ENCODE measurements at regions not wholly inside any gene's neighbourhood (a gene's known extent, or its start where the extent isn't known, plus 50 kb on each side); places are given as distances from the start of the nearest gene placed in this dataset.
"Not testable (repeated sequence)": the region's sequence is repeated elsewhere in the genome, so short reads cannot be mapped to it uniquely, and the experiment has no call there.

DNA sequence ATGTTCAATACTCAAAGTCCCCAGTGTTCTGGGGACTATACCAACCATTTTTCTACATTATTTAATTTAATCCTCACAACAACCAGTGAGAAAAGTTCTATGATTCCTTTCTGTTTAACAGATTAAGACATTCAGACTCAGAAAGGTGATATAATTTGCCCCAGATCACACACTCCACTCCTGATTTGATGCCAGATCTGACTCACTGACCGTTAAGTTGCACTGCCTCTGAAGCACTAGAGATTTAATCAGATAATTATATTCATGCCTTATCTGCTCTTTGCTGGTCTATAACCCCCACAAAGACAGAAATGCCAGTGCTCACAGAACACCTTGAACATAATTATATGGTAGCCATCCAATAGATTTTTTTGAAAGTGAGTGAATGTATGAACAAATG, 501.0 kb downstream of the IGSF11 start:
- TF ChIP-seq, protein P1, sequence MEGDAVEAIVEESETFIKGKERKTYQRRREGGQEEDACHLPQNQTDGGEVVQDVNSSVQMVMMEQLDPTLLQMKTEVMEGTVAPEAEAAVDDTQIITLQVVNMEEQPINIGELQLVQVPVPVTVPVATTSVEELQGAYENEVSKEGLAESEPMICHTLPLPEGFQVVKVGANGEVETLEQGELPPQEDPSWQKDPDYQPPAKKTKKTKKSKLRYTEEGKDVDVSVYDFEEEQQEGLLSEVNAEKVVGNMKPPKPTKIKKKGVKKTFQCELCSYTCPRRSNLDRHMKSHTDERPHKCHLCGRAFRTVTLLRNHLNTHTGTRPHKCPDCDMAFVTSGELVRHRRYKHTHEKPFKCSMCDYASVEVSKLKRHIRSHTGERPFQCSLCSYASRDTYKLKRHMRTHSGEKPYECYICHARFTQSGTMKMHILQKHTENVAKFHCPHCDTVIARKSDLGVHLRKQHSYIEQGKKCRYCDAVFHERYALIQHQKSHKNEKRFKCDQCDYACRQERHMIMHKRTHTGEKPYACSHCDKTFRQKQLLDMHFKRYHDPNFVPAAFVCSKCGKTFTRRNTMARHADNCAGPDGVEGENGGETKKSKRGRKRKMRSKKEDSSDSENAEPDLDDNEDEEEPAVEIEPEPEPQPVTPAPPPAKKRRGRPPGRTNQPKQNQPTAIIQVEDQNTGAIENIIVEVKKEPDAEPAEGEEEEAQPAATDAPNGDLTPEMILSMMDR (IDR thresholded peaks at IDR 0.05) = no peak
- ATAC-seq = no peak
- intact Hi-C loops (cut with DNase I, micrococcal nuclease) = no loop called here

DNA sequence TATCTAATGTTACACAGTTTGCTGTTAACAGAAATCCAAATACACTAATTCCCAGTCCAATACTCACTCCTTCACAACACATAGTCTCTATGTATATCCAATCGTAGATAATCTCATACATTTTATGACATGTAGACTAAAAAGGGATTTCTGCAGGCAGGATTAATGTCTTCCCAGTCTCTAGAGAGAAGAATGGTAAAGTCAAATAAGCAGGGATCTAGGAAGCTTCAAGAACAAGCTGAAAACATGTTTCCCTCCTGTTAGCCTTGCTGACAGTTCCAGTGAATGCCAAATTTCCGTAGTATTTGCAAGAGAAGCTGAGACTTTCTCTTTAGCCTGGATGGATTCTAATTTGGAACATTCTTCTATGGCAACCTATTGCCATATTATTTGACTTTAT, 500.1 kb downstream of the IGSF11 start:
- no peak for DNase-seq
- Histone ChIP-seq H3K4me1 (ENCODE audit: low read depth) (no peaks in the 10 kb centered on the region), H3K36me3 (ENCODE audit: low read depth) (no peaks in the 10 kb centered on the region), H3K4me3 (no peak overlapping the region), H3K9me3 (no peaks in the 10 kb centered on the region)
- intact Hi-C loops (cut with DNase I, micrococcal nuclease) = no loop called here
- TF ChIP-seq, protein P1 (IDR thresholded peaks at IDR 0.05) = no peak
- ATAC-seq = no peak

More for the DNA sequence above, 501.0 kb downstream of the IGSF11 start:
- Histone ChIP-seq H3K4me3 (no peak overlapping the region), H3K9me3 (no peaks in the 10 kb centered on the region), H3K36me3 (ENCODE audit: low read depth) (no peaks in the 10 kb centered on the region), H3K4me1 (ENCODE audit: low read depth) (no peaks in the 10 kb centered on the region)
- no peak for DNase-seq

DNA sequence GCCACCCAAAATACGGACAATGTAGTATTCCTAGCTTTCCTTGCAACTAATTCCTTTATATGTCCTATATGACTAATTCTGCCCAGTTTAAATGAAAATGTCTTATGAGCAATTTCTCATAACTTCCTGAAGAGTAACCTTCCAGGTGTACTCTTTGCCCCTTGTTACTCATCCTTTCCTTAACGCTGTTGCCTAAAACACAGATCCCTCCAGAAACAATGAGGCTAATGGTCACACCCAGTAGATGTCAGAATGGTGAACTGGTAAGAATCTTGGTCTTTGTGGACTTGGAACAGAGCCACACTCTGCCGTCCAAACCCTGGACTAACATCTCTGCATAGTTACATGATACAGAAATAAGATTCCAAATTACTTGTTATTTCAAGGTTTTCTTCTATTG, 497.9 kb downstream of the IGSF11 start:
- Histone ChIP-seq H3K36me3 (ENCODE audit: low read depth) (no peaks in the 10 kb centered on the region), H3K9me3 (no peaks in the 10 kb centered on the region), H3K4me1 (ENCODE audit: low read depth) (peaks cover 4% of the 10 kb centered on the region), H3K4me3 (no peak overlapping the region)
- TF ChIP-seq, protein P1 (IDR thresholded peaks at IDR 0.05) = no peak
- ATAC-seq (no peak), DNase-seq (no peak)
- intact Hi-C loops (cut with DNase I, micrococcal nuclease) = no loop called here

DNA sequence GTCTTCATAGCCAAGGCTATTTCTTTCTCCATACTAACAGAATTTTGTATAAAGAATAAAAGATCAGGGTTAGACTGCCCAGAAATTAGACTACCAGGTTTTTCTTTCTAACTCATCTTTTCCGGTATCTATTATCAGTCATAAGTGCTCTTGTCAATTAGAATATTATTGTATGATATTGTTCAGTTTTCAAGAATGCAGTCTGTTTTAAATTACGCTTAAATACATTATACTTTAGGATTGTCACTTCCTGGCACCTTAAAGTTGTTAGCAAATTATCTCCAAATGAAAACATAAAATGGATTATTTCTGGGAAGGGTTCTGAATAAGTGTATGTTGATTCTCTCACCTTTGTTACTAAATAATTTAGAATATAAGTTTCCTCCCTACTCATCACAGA, 497.2 kb downstream of the IGSF11 start:
- TF ChIP-seq, protein P1 (IDR thresholded peaks at IDR 0.05) = no peak
- DNase-seq (no peak), ATAC-seq (no peak)
- intact Hi-C loops (cut with DNase I, micrococcal nuclease) = no loop called here
- H3K9me3 ChIP-seq = no peaks in the 10 kb centered on the region
- H3K4me1 ChIP-seq (ENCODE audit: low read depth) = peaks cover 4% of the 10 kb centered on the region
- no peaks in the 10 kb centered on the region for H3K36me3 ChIP-seq (ENCODE audit: low read depth)
- H3K4me3 ChIP-seq = no peak overlapping the region

DNA sequence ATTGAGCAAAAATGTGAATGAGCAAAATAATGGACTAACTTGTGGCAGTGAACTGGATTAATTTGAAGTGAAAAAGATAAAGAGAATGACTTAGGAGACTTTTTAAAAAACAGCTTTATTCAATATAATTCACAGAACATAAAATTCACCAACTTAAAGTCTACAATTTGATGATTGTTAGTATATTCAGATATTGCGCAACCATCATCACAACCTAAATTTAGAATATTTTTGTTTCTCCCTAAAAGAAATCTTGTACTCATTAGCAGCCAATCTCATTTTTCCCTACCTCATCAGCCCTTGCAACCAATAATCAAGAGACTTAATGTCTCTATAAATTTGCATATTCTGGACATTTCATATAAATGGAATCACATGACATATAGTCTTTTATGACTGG, 496.5 kb downstream of the IGSF11 start:
- ATAC-seq = no peak
- TF ChIP-seq, protein P1 (IDR thresholded peaks at IDR 0.05) = no peak
- Histone ChIP-seq H3K4me1 (ENCODE audit: low read depth) (peaks cover 4% of the 10 kb centered on the region), H3K4me3 (no peak overlapping the region), H3K36me3 (ENCODE audit: low read depth) (no peaks in the 10 kb centered on the region), H3K9me3 (no peaks in the 10 kb centered on the region)
- no peak for DNase-seq
- intact Hi-C loops (cut with DNase I, micrococcal nuclease) = no loop called here

DNA sequence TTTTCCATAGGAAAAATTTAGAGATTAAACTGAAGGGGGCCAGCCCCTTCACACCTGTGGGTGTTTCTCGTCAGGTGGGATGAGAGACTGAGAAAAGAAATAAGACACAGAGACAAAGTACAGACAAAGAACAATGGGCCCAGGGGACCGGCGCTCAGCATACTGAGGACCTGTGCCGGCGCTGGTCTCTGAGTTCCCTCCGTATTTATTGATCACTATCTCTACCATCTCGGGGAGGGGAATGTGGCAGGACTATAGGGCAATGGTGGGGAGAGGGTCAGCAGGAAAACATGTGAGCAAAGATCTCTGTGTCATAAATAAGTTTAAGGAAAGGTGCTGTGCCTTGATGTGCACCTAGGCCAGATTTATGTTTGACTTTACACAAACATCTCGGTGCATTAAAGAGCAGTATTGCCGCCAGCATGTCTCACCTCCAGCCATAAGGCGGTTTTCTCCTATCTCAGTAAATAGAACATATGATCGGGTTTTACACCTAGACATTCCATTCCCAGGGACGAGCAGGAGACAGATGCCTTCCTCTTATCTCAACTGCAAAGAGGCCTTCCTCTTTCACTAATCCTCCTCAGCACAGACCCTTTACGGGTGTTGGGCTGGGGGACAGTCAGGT, 494.7 kb downstream of the IGSF11 start:
- H3K4me1 ChIP-seq (ENCODE audit: low read depth); H3K36me3 ChIP-seq (ENCODE audit: low read depth); H3K9me3 ChIP-seq; intact Hi-C loops (cut with DNase I, micrococcal nuclease); ATAC-seq; H3K4me3 ChIP-seq; DNase-seq: not testable (repeated sequence)

DNA sequence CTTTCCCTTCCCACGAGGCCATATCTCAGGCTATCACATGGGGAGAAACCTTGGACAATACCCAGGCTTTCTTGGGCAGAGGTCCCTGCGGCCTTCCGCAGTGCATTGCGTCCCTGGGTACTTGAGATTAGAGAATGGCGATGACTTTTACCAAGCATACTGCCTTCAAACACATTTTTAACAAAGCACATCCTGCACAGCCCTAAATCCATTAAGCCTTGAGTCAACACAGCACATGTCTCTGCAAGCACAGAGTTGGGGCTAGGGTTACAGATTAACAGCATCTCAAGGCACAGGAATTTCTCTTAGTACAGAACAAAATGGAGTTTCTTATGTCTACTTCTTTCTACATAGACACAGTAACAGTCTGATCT, 494.2 kb downstream of the IGSF11 start:
- intact Hi-C loops (cut with DNase I, micrococcal nuclease); H3K9me3 ChIP-seq; H3K36me3 ChIP-seq (ENCODE audit: low read depth); H3K4me1 ChIP-seq (ENCODE audit: low read depth); H3K4me3 ChIP-seq: not testable (repeated sequence)
- DNase-seq (peak in 2 of 3 donors; percentile 17 to 43), ATAC-seq (peak; percentile 16)
